HL-60 (cell line): ENCODE measurements at regions not wholly inside any gene's neighbourhood (a gene's known extent, or its start where the extent isn't known, plus 50 kb on each side); places are given as distances from the start of the nearest gene placed in this dataset.

Experiments used
- GABPA ChIP-seq: IDR thresholded peaks from 2 replicates; pipeline ENCODE4 v1.6.1; 2012; ENCODE audit warnings: low read depth
- TF ChIP-seq, protein P1 (sequence below): IDR thresholded peaks from one replicate; pipeline ENCODE4 v1.5.1; 2011; ENCODE audit warnings: low read length, control low read depth, inconsistent platforms; ENCODE audit not compliant: insufficient read depth
- TF ChIP-seq, protein P2 (sequence below): IDR thresholded peaks from 2 replicates; pipeline ENCODE4 v1.6.1; 2012; ENCODE audit warnings: low read depth; ENCODE audit not compliant: insufficient replicate concordance

DNA sequence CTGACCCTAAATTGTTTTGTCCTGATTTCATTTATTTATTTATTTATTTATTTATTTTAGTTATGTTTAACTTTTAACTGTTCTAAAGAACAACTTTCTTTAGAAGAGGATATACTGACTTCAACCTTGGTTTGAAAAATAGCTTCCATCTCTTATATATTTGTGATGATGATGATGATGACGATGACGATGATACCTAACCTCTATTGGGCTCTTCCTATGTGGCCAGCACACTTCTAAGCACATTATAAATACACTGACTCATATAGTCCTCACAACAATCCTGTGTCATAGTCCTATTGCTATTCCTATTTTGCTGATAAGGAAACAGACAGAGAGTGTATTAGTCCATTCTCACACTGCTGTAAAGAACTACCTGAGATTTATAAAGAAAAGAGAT lies 162.9 kb upstream of the KIAA1217 start:
- TF ChIP-seq, protein P1, sequence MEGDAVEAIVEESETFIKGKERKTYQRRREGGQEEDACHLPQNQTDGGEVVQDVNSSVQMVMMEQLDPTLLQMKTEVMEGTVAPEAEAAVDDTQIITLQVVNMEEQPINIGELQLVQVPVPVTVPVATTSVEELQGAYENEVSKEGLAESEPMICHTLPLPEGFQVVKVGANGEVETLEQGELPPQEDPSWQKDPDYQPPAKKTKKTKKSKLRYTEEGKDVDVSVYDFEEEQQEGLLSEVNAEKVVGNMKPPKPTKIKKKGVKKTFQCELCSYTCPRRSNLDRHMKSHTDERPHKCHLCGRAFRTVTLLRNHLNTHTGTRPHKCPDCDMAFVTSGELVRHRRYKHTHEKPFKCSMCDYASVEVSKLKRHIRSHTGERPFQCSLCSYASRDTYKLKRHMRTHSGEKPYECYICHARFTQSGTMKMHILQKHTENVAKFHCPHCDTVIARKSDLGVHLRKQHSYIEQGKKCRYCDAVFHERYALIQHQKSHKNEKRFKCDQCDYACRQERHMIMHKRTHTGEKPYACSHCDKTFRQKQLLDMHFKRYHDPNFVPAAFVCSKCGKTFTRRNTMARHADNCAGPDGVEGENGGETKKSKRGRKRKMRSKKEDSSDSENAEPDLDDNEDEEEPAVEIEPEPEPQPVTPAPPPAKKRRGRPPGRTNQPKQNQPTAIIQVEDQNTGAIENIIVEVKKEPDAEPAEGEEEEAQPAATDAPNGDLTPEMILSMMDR = no peak
- TF ChIP-seq, protein P2, sequence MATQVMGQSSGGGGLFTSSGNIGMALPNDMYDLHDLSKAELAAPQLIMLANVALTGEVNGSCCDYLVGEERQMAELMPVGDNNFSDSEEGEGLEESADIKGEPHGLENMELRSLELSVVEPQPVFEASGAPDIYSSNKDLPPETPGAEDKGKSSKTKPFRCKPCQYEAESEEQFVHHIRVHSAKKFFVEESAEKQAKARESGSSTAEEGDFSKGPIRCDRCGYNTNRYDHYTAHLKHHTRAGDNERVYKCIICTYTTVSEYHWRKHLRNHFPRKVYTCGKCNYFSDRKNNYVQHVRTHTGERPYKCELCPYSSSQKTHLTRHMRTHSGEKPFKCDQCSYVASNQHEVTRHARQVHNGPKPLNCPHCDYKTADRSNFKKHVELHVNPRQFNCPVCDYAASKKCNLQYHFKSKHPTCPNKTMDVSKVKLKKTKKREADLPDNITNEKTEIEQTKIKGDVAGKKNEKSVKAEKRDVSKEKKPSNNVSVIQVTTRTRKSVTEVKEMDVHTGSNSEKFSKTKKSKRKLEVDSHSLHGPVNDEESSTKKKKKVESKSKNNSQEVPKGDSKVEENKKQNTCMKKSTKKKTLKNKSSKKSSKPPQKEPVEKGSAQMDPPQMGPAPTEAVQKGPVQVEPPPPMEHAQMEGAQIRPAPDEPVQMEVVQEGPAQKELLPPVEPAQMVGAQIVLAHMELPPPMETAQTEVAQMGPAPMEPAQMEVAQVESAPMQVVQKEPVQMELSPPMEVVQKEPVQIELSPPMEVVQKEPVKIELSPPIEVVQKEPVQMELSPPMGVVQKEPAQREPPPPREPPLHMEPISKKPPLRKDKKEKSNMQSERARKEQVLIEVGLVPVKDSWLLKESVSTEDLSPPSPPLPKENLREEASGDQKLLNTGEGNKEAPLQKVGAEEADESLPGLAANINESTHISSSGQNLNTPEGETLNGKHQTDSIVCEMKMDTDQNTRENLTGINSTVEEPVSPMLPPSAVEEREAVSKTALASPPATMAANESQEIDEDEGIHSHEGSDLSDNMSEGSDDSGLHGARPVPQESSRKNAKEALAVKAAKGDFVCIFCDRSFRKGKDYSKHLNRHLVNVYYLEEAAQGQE = no peak
- TF ChIP-seq GABPA = no peak
